CD4-positive, alpha-beta T cell treated with Interleukin-17A for 4 hours (primary cell): ENCODE measurements at regions not wholly inside any gene's neighbourhood (a gene's known extent, or its start where the extent isn't known, plus 50 kb on each side); places are given as distances from the start of the nearest gene placed in this dataset.
"Not testable (repeated sequence)": the region's sequence is repeated elsewhere in the genome, so short reads cannot be mapped to it uniquely, and the experiment has no call there.

Experiments
- DNase-seq: peaks from one replicate; pipeline ENCODE4 v3.0.0-alpha.2; 2020; ENCODE audit warnings: mixed read lengths

DNA sequence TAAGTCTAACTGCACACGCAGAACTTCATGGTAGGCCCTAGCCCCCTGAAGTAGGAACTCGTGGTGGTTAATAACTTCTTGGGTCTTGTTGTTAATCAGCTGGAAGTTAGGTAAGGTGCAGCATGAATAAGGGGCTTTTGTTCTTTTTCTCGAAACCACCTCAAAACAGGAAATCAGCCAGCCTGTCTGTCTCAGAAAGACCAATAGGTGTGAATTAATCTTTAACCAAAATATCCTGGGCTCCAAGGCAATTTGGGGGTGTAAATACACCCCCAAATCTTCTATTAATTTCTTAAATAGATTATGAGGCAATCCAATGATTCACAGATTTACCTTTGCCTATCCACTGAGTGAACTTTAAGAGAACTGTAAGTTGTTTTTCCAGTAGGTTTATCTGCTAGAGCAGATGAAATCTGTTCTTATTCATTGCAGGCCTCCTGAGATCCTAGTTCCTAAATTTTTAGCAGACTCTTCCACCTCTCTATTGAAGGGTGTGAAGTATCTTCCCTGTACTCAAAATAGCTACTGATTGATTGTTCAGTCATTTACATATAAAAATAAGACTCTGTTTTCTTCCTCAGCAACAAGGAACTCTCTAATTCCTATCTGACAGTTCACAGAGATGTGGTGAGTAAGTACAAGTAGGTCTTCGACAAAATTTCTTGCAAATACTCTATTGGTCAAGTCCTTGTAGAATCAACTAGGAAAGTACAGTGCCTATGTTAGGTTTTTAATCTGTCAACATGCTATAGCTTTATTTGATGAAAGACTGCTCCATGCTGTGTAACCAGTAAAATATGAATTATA is 427.1 kb upstream of the NOX3 start:
- DNase-seq, result no peak

DNA sequence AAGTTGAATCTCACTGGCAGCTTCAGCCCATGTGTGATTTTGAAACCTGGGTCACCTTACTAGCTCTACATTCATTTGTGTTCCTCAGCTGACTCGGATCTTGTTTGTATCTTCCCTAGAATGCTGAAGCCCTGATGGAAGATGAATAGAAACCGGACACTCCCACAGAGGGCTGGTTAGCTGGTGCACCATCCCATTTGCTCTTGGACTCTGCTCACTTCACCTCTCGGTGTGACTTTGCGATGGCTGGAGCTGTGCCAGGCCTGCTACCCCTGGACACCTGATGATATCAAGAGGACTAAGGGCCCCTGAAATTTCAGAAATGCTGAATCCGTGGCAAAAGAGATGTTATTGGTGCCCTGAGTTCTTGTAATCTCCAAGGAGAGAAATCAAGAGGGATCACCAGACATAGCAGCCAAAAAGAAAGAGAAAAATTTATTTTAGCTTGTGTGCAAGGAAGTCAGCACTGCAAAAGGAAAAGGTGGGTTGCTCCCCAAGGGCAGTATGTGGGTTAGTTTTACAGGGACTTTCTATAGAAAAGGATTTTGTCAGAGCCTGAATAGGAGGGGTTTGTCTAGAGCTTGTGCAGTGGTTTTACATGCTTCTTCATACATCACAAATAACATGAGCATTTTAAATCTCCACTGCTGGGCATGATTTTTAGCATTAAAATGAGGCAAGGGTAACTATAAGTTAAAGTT is 426.3 kb upstream of the NOX3 start:
- DNase-seq, result no peak

DNA sequence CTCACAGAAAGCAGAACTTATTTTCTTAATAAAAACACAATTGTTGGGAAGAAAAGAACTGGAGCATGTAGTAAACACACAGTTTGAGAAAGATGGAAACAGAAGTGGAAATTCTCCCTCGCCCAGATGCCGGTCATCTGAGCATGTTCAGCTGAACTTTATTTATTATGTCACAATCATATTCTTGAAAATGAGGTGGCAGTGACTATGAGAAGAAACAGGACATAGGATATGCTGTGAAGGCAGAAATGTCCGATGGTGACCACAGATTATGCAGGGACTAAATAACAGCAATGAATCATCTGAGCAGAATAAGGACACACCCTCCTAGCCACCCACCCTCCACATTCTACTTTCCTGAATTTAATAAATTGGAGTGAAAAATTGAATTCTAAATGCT is 425.3 kb upstream of the NOX3 start:
- no peak for DNase-seq

DNA sequence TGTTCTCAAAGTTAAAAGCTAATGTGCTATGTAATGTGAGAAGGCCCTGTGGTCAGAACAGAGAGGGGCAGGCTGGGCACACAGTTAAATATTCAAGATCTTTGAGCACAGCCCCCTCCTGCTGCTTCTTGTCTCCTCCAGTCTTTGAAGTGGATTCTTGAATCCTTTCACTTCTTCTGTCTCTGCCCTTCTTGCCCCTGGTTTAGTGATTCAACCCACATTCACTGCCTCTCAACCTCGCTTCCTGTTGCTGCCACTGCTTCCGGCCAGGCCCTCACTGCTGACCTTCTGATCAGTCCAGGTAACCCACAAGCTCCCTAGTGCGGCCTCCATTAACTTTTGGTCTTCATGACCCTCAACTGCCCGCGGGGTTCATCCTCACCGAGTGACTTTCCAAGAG is 417.3 kb upstream of the NOX3 start:
- DNase-seq, result no peak

DNA sequence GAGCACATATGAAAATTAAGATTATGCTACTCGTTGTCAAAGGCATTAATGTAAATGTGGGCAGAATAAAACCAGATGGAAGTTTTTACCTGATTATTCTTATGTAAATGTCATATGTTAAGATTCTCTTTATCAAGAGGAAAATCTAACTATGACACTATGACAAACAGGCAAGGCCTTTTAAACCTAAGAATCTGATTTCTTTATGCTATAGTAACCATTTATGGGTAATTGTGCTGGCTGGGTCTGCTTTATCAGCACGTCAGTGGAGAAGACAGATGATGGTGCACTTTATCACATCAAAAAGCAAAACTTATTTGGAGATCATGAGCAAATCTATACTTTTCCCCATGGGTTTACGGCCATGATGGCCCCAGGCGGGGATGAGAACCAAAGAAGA is 412.0 kb upstream of the NOX3 start:
- no peak for DNase-seq

DNA sequence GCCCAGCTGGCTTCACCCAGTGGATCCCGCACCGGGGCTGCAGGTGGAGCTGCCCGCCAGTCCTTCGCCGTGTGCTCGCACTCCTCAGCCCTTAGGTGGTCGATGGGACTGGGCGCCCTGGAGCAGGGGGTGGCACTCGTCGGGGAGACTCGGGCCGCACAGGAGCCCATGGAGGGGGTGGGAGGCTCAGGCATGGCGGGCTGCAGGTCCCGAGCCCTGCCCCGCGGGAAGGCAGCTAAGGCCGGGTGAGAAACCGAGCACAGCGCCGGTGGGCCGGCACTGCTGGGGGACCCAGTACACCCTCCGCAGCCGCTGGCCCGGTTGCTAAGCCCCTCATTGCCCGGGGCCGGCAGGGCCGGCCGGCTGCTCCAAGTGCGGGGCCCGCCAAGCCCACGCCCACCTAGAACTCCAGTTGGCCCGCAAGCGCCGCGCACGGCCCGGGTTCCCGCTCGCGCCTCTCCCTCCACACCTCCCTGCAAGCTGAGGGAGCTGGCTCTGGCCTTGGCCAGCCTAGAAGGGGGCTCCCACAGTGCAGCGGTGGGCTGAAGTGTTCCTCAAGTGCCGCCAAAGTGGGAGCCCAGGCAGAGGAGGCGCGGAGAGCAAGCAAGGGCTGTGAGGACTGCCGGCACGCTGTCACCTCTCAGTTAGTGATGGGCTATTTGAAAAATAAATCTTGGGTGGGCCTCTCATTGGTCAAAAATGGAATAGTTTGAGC is 411.2 kb upstream of the NOX3 start:
- not testable (repeated sequence) for DNase-seq

DNA sequence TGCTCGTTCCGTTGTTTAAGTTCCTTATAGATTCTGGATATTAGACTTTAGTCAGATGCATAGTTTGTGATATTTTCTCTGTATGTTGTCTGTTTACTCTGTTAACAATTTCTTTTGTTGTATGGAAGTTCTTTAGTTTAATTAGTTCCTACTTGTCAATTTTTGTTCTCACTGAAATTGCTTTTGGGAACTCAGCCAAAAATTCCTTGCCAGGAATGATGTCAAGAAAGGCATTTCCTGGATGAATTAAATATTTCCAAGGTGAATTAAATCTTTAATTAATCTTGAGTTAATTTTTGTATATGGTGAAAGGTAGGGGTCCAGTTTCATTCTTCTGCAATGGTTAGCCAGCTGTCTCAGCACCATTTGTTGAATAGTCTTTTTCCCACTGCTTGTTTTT is 406.2 kb upstream of the NOX3 start:
- no peak for DNase-seq

DNA sequence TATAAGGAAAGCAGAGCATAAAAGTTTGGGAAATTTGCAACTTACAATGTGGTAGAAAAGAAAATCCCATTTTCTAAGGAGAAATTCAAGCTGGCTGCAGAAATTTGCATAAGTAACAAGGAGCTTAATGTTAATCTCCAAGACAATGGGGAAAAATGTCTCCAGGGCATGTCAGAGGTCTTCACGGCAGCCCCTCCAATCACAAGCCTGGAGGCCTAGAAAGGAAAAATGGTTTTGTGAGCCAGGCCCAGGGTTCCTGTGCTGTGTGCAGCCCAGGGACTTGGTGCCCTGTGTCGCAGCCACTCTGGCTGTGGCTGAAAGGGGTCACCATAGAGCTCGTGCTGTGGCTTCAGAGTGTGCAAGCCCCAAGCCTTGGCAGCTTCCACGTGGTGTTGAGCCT is 403.3 kb upstream of the NOX3 start:
- not testable (repeated sequence) for DNase-seq

DNA sequence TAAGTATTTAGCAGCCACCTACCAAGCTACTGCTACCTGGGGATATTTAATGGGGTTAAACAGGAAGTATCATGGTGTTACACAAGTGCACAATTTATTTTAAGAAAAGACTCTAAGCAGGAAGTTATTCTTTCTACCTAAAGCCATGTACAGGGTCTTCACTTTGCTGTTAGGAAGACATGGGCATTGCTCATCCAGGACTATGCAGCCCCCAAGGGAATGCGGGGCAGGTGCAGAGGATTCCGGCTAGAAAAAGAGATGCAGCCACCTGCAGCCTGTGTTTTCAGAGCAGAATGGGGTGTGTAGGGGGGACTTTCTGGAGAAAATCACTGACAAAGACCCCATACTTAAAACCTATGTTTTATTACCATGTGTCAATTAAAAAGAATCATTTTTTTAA is 399.1 kb upstream of the NOX3 start:
- DNase-seq, result no peak

DNA sequence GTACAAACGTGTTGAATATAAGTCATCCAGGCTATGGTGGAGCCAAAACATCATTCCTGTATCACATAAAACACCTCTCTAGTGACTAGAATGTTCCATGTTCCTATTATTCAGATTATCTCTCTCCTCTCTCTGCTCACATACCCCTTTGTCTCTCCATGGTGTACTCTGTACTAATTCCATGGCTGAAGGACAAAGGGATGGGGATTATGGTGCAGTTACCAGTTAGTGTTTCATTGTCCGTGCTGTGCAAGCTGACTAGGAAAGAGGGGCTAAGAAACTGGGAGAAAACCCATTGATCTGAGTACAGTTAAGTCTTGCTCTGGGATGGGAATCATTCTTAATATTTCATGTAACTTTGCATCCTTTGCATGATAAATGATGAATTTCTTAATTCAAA is 397.4 kb upstream of the NOX3 start:
- no peak for DNase-seq

DNA sequence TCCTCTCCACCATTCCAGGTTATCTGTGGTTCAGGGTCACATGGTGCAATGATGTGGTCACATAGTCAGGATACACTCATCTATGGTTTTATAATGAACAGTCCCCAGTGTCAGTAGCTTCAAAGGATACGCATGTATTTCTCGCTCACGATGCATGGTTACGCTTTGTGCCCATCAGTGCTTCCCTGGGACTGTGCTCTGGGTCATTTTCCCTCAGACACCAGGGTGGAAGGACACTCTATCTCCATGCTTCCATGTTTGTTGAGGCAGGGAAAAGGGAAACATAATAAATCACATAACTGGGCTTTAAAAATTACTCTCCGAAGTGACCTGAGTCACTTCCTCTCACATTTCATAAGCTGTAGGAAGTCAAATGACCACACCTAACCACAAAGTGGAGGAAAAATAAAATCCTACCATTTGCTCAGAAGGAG is 394.8 kb upstream of the NOX3 start:
- no peak for DNase-seq

DNA sequence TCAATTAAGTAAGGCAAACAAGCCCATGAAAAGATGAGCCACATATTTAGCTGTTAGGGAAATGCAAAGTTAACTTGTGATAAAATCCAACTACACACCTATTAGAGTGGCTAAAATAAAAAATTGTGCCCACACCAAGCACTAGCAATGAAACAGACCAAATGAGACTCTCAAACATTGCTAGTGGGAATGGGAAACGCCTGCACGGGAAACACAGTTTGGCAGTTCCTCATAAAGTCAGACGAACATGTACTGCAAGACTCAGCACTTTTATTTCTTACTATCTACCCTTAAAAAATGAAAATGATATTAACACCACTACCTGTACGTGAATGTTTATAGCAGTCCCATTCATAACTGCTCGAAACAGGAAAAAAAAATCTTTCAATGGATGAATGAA is 392.1 kb upstream of the NOX3 start:
- DNase-seq, result no peak

DNA sequence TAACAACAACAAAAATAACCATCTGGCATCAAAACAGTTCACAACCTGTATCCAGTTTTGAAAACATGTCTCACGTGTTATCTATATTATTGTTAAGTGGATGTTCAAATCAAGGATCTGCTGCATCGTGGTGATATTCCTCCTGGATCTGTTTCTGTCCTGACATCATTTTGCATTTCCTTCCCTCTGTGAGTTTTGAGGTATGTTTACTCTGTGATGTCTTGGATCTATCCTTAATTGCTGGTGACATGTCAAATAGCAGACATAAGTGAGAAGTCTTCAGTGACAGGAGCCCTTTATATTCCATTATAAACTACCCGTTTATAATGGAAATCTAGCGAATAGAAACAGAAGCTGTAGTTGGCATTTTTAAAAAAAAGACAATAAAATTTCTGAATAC is 381.8 kb upstream of the NOX3 start:
- no peak for DNase-seq

DNA sequence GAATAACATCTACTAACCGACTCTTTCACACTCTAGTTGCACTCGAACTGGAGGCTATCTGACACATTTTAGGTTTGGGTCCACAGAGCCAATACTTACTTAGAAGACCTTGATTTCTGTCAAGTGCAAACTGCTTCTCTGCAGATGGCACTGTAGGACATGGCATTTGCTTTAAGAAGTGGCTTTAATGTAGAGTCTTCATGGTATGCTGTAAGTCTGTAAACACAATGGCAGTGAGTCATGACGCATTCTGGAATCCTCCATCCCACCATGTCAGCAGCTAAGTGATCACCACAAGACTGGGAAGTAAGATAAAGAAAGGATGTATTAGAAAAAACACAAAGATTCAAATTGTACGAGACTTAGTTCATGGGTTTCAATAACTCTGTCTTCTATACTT is 377.0 kb upstream of the NOX3 start:
- DNase-seq, result no peak

DNA sequence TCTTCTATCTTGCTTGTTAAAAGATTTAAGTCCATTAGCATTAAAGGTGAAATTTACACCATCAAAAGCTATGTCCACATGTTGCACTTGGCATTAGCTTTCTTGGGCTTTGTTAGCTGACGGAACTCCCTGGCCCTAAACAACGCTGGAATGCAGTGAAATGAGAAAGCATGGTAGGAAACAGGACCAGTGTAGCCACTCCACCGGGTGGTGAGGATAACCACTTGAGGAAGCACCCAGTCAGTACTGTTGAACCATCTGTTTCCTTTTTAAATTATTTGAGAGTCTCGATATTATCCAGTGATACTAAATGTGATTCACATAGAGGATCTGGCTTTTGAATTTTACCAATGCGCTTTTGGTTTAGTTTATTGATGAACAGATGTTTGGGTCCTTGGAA is 374.9 kb upstream of the NOX3 start:
- DNase-seq, result no peak

DNA sequence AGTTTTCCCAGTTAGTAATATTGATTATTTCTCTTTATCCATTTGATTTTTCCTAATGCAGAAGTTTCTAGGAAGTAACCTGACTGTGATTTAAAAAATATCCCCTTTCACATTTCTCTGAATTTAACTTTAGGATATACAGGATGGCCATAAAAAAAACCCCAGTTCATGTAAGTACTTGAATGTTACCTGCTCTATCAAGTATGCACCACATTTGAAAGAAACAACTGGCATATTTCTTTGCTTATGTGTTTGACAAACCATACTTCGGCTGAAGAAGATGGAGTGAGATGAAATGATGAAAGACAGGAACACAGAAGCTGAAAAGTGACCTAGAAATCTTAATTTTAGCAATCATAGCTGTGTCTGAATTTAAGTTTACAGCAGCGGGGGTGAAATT is 374.0 kb upstream of the NOX3 start:
- DNase-seq, result no peak

DNA sequence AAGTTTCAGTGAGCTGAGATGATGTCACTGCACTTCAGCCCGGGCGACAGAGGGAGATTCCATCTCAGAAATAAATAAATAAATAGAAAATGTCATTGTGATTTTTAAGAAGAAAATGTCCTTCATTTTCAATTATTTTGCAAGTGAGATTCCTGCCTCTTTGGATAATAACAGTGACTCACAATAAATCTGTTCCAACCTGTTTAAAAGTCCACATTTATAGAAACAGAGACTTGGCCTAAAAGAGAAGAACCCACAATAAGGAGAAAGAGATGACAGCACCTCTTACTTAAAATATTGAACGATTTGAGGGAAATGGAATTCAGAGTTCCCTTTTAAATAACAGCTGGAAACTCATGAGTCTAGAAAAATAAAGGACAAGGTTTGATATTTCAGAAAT is 373.4 kb upstream of the NOX3 start:
- DNase-seq, result no peak

DNA sequence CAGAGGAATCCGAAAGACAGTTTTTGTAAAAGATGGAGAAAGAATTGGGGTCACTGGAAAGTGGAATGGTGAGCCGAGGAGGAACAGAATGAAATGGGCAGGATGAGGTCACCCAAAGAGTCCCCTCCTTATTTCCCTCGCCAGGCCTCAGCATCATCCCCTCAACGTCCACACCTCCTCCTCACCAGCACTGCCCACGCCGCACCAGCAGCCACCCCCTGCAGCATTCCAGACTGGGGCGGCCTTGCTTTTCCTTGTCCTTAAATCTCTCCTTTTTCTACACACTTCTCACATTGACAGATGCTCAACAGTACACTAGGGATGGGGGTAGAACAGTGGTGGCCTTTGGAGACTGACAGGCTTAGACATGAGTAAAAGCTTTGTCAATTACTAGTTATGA is 363.1 kb upstream of the NOX3 start:
- no peak for DNase-seq

DNA sequence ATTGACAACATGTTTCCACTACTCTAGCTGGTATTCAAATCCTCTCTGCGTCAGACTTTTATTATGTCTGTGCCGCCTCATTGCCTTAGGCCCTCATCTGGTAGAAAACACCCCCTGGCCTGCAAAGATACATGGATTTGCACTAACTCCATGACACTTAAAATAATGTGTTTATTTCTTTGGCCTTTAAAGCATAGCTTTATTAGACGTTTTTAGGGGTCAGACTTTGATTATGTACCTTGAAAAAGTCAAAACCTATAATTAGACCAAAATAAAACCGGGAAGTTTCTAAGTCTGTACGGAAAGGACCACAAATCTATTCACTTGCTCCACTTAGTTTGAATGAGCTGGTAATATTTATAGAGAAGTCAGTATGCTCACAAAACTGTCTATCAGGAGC is 357.9 kb upstream of the NOX3 start:
- DNase-seq, result no peak

DNA sequence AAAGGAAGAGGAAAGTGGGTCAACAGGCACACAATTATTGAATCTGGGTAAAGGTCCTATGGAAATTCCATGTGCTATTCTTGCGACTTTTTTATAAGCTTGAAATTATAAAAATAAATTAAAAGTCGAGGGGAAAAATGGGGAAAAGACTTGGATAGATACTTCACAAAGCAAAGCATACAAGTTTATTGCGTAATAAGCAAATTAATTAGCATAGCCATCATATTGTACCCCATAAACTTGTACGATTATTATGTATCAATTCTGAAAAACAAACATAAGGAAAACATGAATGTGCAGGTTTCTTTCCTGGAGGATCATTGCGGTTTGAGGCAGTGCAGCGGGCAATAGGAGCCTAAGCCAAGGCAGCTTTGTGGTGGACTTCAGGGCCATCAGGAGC is 351.6 kb upstream of the NOX3 start:
- no peak for DNase-seq

DNA sequence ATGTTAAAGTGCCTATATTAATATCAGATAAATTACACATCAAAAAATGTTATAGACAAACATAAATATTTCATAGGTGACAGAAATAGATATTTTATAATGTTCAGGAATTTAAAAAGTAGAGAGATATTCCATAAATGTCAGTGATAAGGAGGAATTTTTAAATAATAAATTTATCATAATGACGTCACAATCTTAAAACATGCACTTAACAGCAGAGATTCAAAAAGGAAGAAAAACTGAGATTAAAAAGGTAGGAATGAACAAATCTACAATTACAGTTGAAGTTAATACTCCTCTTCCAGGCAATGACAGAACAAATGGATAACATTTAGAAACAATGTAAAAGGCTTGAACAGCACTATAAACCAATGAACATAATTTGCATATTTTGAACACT is 345.4 kb upstream of the NOX3 start:
- no peak for DNase-seq

DNA sequence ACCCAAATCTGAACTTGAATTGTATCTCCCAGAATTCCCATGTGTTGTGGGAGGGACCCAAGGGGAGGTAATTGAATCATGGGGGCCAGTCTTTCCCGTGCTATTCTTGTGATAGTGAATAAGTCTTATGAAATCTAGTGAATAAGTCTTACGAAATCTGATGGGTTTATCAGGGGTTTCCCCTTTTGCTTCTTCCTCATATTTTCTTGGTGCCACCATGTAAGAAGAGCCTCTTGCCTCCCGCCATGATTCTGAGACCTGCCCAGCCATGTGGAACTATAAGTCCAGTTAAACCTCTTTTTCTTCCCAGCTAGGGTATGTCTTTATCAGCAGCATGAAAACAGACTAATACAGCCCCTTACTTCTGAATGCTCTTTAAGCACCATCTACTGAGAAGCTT is 343.2 kb upstream of the NOX3 start:
- not testable (repeated sequence) for DNase-seq

DNA sequence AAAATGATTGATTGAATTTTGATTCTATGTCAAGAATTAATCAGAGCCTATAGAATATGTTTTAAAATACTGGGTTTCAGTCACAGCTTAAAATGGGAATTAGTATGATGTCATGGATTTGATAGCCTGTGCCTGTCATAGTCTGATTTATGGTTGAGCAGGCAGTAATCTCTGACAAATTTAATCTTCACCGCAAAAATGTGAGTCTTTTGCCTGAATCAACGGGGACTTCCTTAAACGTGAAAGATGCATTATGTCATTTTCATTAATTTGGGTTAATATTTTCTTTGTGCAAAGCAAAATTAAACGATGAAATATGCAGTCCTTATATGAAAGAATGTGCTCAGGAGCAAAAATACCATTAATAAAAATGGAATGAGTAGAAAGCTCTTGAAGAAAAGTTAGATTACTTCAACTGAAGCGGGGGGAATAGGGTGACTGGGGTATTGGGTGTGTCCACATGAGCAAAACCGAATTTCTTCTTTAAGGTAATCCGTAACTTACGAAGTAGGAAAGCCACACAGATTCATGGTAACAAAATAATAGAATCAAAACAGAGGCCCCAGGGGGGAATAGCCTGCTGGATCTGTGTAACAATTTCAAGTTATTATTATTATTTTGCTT is 339.6 kb upstream of the NOX3 start:
- no peak for DNase-seq

DNA sequence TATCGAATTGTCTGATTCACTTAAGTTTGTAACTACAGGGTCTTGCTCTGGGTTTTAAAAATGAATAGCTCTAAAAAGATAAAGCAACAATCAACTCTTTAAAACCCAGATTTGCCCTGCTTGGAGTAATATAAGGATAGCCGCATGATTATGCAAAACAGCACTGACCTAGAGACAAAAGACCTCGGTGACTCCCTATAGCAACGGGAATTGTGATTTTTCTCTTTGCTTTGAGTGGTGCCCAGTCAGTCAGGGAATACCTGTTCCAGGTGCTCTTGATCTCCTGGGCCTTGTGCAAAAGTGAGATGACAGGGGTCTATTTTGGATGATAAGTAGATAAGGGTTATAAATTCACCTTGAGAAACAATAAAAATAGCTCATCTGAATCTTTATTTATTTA is 336.3 kb upstream of the NOX3 start:
- no peak for DNase-seq
